GM12865 (cell line): ENCODE measurements at regions not wholly inside any gene's neighbourhood (a gene's known extent, or its start where the extent isn't known, plus 50 kb on each side); places are given as distances from the start of the nearest gene placed in this dataset.

Source experiments
- DNase-seq: peaks from one replicate; pipeline ENCODE4 v3.0.0; 2010; ENCODE audit warnings: low read depth
- H3K4me3 ChIP-seq: 2 replicates; pipeline ENCODE4 v1.5.1; 2011; ENCODE audit warnings: mild to moderate bottlenecking, low read depth, low read length, control low read depth
- CTCF ChIP-seq: IDR thresholded peaks from 2 replicates; pipeline ENCODE4 v1.5.1; 2011; ENCODE audit warnings: low read length, control low read depth, low read depth, inconsistent platforms; ENCODE audit not compliant: insufficient read depth; ENCODE audit errors: missing control alignments

- TF ChIP-seq CTCF: no peak
- no peak for DNase-seq
- no peak overlapping the region for H3K4me3 ChIP-seq
These were observed 137.1 kb upstream of the FSTL4 start for GRCh38 chr5:133749331-133749985.

GRCh38 chr5:133746834-133747233 is 134.5 kb upstream of the FSTL4 start:
- H3K4me3 ChIP-seq: no peak overlapping the region
- peak; percentile 40 for TF ChIP-seq CTCF
- peak; percentile 36 for DNase-seq

- no peak for TF ChIP-seq CTCF
- no peak for DNase-seq
- H3K4me3 ChIP-seq: no peak overlapping the region
These were observed 132.6 kb upstream of the FSTL4 start for GRCh38 chr5:133744960-133745308.

- no peak for TF ChIP-seq CTCF
- no peak for DNase-seq
- H3K4me3 ChIP-seq: no peak overlapping the region
These were observed 132.0 kb upstream of the FSTL4 start for GRCh38 chr5:133744051-133744959.

GRCh38 chr5:133742431-133742988 is 130.2 kb upstream of the FSTL4 start:
- H3K4me3 ChIP-seq: no peak overlapping the region
- no peak for TF ChIP-seq CTCF
- DNase-seq: peak; percentile 10

GRCh38 chr5:133741818-133742355 is 129.5 kb upstream of the FSTL4 start:
- no peak overlapping the region for H3K4me3 ChIP-seq
- TF ChIP-seq CTCF: no peak
- DNase-seq: no peak
